WTC11 (cell line): ENCODE measurements at regions not wholly inside any gene's neighbourhood (a gene's known extent, or its start where the extent isn't known, plus 50 kb on each side); places are given as distances from the start of the nearest gene placed in this dataset.

Experiments
- ATAC-seq: fragments of 200-7000 bp; cut with Tn5 transposase; 2 replicates; pipeline ENCODE4 v1.10.0; 2021; ENCODE audit warnings: mild to moderate bottlenecking, moderate library complexity
- CTCF ChIA-PET: fragments of 300-600 bp; sonication (Branson Sonifier 250); formaldehyde crosslinking; loops from one replicate; lab custom pipeline; 2021; ENCODE audit warnings: antibody characterized with exemption; lab: Charles Lee
- POLR2A ChIA-PET: fragments of 350-600 bp; sonication (Branson Sonifier 250); formaldehyde crosslinking; loops from one replicate; lab custom pipeline; 2021; ENCODE audit warnings: antibody characterized with exemption; lab: Charles Lee
- DNase-seq: peaks from one replicate; pipeline ENCODE4 v3.0.0; 2021; ENCODE audit warnings: low spot score
- H3K27ac Mint-ChIP-seq: 2 replicates; pipeline ENCODE4 v1.8.0; 2021; ENCODE audit warnings: mixed read lengths
- H3K27me3 Mint-ChIP-seq: 2 replicates; pipeline ENCODE4 v1.8.0; 2021; ENCODE audit warnings: low read depth, mild to moderate bottlenecking, moderate library complexity, mixed read lengths
- H3K36me3 Mint-ChIP-seq: 2 replicates; pipeline ENCODE4 v1.8.0; 2021; ENCODE audit warnings: mixed read lengths
- H3K4me1 Mint-ChIP-seq: 2 replicates; pipeline ENCODE4 v1.8.0; 2022; ENCODE audit warnings: mixed read lengths
- H3K4me3 Mint-ChIP-seq: 2 replicates; pipeline ENCODE4 v1.8.0; 2021; ENCODE audit warnings: mild to moderate bottlenecking, moderate library complexity, mixed read lengths
- H3K9me3 Mint-ChIP-seq: 2 replicates; pipeline ENCODE4 v1.8.0; 2021; ENCODE audit warnings: mixed read lengths
- AFF4 ChIP-seq: sonication (generic); formaldehyde crosslinking; IDR thresholded peaks from 2 replicates; pipeline ENCODE4 v1.8.1; 2023; ENCODE audit warnings: mild to moderate bottlenecking, missing genetic modification reagents, borderline replicate concordance
- AR ChIP-seq: fragments of 250-450 bp; sonication (Bioruptor Pico); IDR thresholded peaks from 2 replicates; pipeline ENCODE4 v1.9.0; 2021; ENCODE audit warnings: mild to moderate bottlenecking
- ARID4B ChIP-seq: sonication (generic); formaldehyde crosslinking; IDR thresholded peaks from 2 replicates; pipeline ENCODE4 v1.8.0; 2023; ENCODE audit warnings: missing genetic modification reagents, mild to moderate bottlenecking, borderline replicate concordance
- CDX4 ChIP-seq: fragments of 250-450 bp; sonication (Bioruptor Pico); IDR thresholded peaks from 2 replicates; pipeline ENCODE4 v1.9.0; 2021; ENCODE audit warnings: moderate library complexity, mild to moderate bottlenecking, inconsistent platforms, borderline replicate concordance
- CREM ChIP-seq: sonication (generic); formaldehyde crosslinking; IDR thresholded peaks from 2 replicates; pipeline ENCODE4 v1.8.1; 2022; ENCODE audit warnings: mild to moderate bottlenecking, missing genetic modification reagents, moderate library complexity
- E2F1 ChIP-seq: sonication (generic); formaldehyde crosslinking; IDR thresholded peaks from 2 replicates; pipeline ENCODE4 v1.8.0; 2022; ENCODE audit warnings: mild to moderate bottlenecking, missing genetic modification reagents
- ETV6 ChIP-seq: sonication (generic); formaldehyde crosslinking; IDR thresholded peaks from 2 replicates; pipeline ENCODE4 v1.8.1; 2022; ENCODE audit warnings: mild to moderate bottlenecking, missing genetic modification reagents
- HMGA2 ChIP-seq: fragments of 250-450 bp; sonication (Bioruptor Pico); IDR thresholded peaks from 2 replicates; pipeline ENCODE4 v1.4.0; 2021; ENCODE audit warnings: mild to moderate bottlenecking, moderate library complexity
- MXD4 ChIP-seq: fragments of 250-450 bp; sonication (Bioruptor Pico); IDR thresholded peaks from 2 replicates; pipeline ENCODE4 v1.8.0; 2021; ENCODE audit warnings: mild to moderate bottlenecking, moderate library complexity, borderline replicate concordance
- NR2C2 ChIP-seq: sonication (generic); formaldehyde crosslinking; IDR thresholded peaks from 2 replicates; pipeline ENCODE4 v1.8.0; 2022; ENCODE audit warnings: mild to moderate bottlenecking, missing genetic modification reagents
- PRRX2 ChIP-seq: fragments of 250-450 bp; sonication (Bioruptor Pico); IDR thresholded peaks from 2 replicates; pipeline ENCODE4 v1.8.0; 2021; ENCODE audit warnings: mild to moderate bottlenecking
- TCF7 ChIP-seq: sonication (generic); formaldehyde crosslinking; IDR thresholded peaks from 2 replicates; pipeline ENCODE4 v1.8.0; 2022; ENCODE audit warnings: mild to moderate bottlenecking, low read depth, missing genetic modification reagents, moderate library complexity
- TEAD1 ChIP-seq: sonication (generic); formaldehyde crosslinking; IDR thresholded peaks from 2 replicates; pipeline ENCODE4 v1.8.0; 2022; ENCODE audit warnings: mild to moderate bottlenecking, missing genetic modification reagents
- ZMAT4 ChIP-seq: fragments of 250-450 bp; sonication (Bioruptor Pico); IDR thresholded peaks from 2 replicates; pipeline ENCODE4 v1.9.0; 2021; ENCODE audit warnings: mild to moderate bottlenecking
- ZNF416 ChIP-seq: fragments of 250-450 bp; sonication (Bioruptor Pico); IDR thresholded peaks from 2 replicates; pipeline ENCODE4 v1.9.0; 2021; ENCODE audit warnings: mild to moderate bottlenecking, inconsistent platforms
- ZNF512 ChIP-seq: sonication (generic); formaldehyde crosslinking; IDR thresholded peaks from 2 replicates; pipeline ENCODE4 v1.8.1; 2022; ENCODE audit warnings: missing genetic modification reagents, borderline replicate concordance
- ZSCAN18 ChIP-seq: fragments of 250-450 bp; sonication (Bioruptor Pico); IDR thresholded peaks from 2 replicates; pipeline ENCODE4 v2.1.2; 2022; ENCODE audit warnings: mild to moderate bottlenecking, moderate library complexity

- no peak for DNase-seq
- Mint-ChIP-seq H3K4me1 (peaks cover 7% of the 10 kb centered on the region), H3K9me3 (no peaks in the 10 kb centered on the region), H3K36me3 (no peaks in the 10 kb centered on the region), H3K4me3 (no peak overlapping the region), H3K27me3 (0 out of 2 replicates have a peak, but pooled peaks cover 3% of the 10 kb centered on the region), H3K27ac (no peak overlapping the region)
- ChIA-PET POLR2A (no interaction called here), CTCF (no interaction called here)
- no peak for TF ChIP-seq ETV6 (CRISPR knock-in tag)
- TF ChIP-seq TEAD1 = no peak
- TF ChIP-seq AR (CRISPR knock-in tag) = no peak
- no peak for TF ChIP-seq NR2C2 (CRISPR knock-in tag)
- no peak for TF ChIP-seq E2F1 (CRISPR knock-in tag)
- no peak for TF ChIP-seq PRRX2
- no peak for TF ChIP-seq ZNF512 (CRISPR knock-in tag)
- no peak for TF ChIP-seq AFF4 (CRISPR knock-in tag)
- TF ChIP-seq CDX4 = no peak
- no peak for TF ChIP-seq MXD4 (CRISPR knock-in tag)
- TF ChIP-seq ZSCAN18 = no peak
- no peak for TF ChIP-seq ARID4B
- TF ChIP-seq HMGA2 (CRISPR knock-in tag) = no peak
- TF ChIP-seq ZNF416 (CRISPR knock-in tag) = no peak
- no peak for TF ChIP-seq CREM (CRISPR knock-in tag)
- TF ChIP-seq ZMAT4 (CRISPR knock-in tag) = no peak
- TF ChIP-seq TCF7 = no peak
- no peak for ATAC-seq
Observed at GRCh38 chr9:86557918-86558317, 203.7 kb upstream of the TUT7 start.
